ENCODE measurements at regions not wholly inside any gene's neighbourhood (a gene's known extent, or its start where the extent isn't known, plus 50 kb on each side); places are given as distances from the start of the nearest gene placed in this dataset.

GRCh38 chr1:173287785-173288184 lies 80.7 kb upstream of the TNFSF4 start:
- SMC1A ChIA-PET (ENCODE audit: uncharacterized antibody, unreplicated experiment): no interaction called here
- Histone ChIP-seq H3K36me3 (ENCODE audit: control insufficient read depth in 2 of 2, insufficient read depth in 2 of 2, low read length in 1 of 2) (no peaks in the 10 kb centered on the region), H3K4me3 (no peak overlapping the region), H3K4me2 (ENCODE audit: control insufficient read depth, insufficient read depth) (no peak overlapping the region), H3K9me3 (replicated peaks; ENCODE audit: control insufficient read depth, insufficient read depth, low read length) (no peaks in the 10 kb centered on the region), H3K27me3 (replicated peaks in 1 of 2; ENCODE audit: control insufficient read depth in 2 of 2, insufficient read depth in 2 of 2, low read length in 1 of 2) (no peaks in the 10 kb centered on the region), H2AFZ (ENCODE audit: control insufficient read depth, low read depth, low read length) (no peak overlapping the region), H3K4me1 (ENCODE audit: control insufficient read depth, insufficient read depth, low read length) (no peaks in the 10 kb centered on the region), H3K9ac (ENCODE audit: control insufficient read depth, insufficient read depth, low read length) (no peak overlapping the region), H4K20me1 (ENCODE audit: control insufficient read depth, insufficient read depth) (no peaks in the 10 kb centered on the region), H3K27ac (ENCODE audit: control insufficient read depth, insufficient read depth) (no peak overlapping the region), H3K79me2 (ENCODE audit: control insufficient read depth, insufficient read depth, low read length) (no peaks in the 10 kb centered on the region)
- POLR2A ChIA-PET: no interaction called here
- WGBS (ENCODE audit: insufficient coverage, insufficient replicate concordance, low lambda C conversion rate, missing lambda C conversion rate): 86% methylated on average over 1 of the region's 1 CpG
- BruUV-seq (replicated peaks): no TSS peak
- no peak for FAIRE-seq
- DNase-seq (ENCODE audit: low read depth, low spot score): no peak
- in situ Hi-C loops (cut with MboI) (no loop called here), intact Hi-C loops (cut with micrococcal nuclease; ENCODE audit: unreplicated experiment) (no loop called here)
- RAD21 ChIA-PET (ENCODE audit: unreplicated experiment): no interaction called here
- no peak for ATAC-seq
- CTCF ChIA-PET: no interaction called here
- TF ChIP-seq LARP7 (IDR thresholded peaks at IDR 0.05): no peak
- no peak for TF ChIP-seq IKZF2 (IDR thresholded peaks at IDR 0.05)
- no peak for TF ChIP-seq PRDM15 (CRISPR knock-in tag; IDR thresholded peaks at IDR 0.05)
- no peak for TF ChIP-seq ZNF207 (IDR thresholded peaks at IDR 0.05; ENCODE audit: borderline replicate concordance)
- no peak for TF ChIP-seq KAT2A (conservative IDR thresholded peaks at IDR 0.05; ENCODE audit: control insufficient read depth, low read depth, low read length)
- no peak for TF ChIP-seq E2F4 (IDR thresholded peaks at IDR 0.05; ENCODE audit: low read depth, low read length)
- no peak for TF ChIP-seq POLR2AphosphoS5 (IDR thresholded peaks at IDR 0.05; ENCODE audit: low read length)
- TF ChIP-seq SMARCA5 (IDR thresholded peaks at IDR 0.05): no peak
- TF ChIP-seq, protein P1, sequence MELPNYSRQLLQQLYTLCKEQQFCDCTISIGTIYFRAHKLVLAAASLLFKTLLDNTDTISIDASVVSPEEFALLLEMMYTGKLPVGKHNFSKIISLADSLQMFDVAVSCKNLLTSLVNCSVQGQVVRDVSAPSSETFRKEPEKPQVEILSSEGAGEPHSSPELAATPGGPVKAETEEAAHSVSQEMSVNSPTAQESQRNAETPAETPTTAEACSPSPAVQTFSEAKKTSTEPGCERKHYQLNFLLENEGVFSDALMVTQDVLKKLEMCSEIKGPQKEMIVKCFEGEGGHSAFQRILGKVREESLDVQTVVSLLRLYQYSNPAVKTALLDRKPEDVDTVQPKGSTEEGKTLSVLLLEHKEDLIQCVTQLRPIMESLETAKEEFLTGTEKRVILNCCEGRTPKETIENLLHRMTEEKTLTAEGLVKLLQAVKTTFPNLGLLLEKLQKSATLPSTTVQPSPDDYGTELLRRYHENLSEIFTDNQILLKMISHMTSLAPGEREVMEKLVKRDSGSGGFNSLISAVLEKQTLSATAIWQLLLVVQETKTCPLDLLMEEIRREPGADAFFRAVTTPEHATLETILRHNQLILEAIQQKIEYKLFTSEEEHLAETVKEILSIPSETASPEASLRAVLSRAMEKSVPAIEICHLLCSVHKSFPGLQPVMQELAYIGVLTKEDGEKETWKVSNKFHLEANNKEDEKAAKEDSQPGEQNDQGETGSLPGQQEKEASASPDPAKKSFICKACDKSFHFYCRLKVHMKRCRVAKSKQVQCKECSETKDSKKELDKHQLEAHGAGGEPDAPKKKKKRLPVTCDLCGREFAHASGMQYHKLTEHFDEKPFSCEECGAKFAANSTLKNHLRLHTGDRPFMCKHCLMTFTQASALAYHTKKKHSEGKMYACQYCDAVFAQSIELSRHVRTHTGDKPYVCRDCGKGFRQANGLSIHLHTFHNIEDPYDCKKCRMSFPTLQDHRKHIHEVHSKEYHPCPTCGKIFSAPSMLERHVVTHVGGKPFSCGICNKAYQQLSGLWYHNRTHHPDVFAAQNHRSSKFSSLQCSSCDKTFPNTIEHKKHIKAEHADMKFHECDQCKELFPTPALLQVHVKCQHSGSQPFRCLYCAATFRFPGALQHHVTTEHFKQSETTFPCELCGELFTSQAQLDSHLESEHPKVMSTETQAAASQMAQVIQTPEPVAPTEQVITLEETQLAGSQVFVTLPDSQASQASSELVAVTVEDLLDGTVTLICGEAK (IDR thresholded peaks at IDR 0.05; ENCODE audit: borderline replicate concordance): no peak
- TF ChIP-seq ESRRA (IDR thresholded peaks at IDR 0.05; ENCODE audit: low read length): no peak
- TF ChIP-seq USF1 (IDR thresholded peaks at IDR 0.05; ENCODE audit: borderline replicate concordance, extremely low read length, insufficient read depth, low read depth, low read length): no peak
- TF ChIP-seq SUZ12 (IDR thresholded peaks at IDR 0.05; ENCODE audit: unreplicated experiment): no peak
- TF ChIP-seq MAX (IDR thresholded peaks at IDR 0.05; ENCODE audit: low read depth, low read length): no peak

Data from GM12878 (cell line).